NCI-H1694 treated with DMSO at 0.1 percent for 48 hours (cell line): ENCODE measurements at regions not wholly inside any gene's neighbourhood (a gene's known extent, or its start where the extent isn't known, plus 50 kb on each side); places are given as distances from the start of the nearest gene placed in this dataset.

Source experiments
- DNase-seq: peaks from one replicate; lab custom pipeline; 2025; lab: John Stamatoyannopoulos, UW

DNA sequence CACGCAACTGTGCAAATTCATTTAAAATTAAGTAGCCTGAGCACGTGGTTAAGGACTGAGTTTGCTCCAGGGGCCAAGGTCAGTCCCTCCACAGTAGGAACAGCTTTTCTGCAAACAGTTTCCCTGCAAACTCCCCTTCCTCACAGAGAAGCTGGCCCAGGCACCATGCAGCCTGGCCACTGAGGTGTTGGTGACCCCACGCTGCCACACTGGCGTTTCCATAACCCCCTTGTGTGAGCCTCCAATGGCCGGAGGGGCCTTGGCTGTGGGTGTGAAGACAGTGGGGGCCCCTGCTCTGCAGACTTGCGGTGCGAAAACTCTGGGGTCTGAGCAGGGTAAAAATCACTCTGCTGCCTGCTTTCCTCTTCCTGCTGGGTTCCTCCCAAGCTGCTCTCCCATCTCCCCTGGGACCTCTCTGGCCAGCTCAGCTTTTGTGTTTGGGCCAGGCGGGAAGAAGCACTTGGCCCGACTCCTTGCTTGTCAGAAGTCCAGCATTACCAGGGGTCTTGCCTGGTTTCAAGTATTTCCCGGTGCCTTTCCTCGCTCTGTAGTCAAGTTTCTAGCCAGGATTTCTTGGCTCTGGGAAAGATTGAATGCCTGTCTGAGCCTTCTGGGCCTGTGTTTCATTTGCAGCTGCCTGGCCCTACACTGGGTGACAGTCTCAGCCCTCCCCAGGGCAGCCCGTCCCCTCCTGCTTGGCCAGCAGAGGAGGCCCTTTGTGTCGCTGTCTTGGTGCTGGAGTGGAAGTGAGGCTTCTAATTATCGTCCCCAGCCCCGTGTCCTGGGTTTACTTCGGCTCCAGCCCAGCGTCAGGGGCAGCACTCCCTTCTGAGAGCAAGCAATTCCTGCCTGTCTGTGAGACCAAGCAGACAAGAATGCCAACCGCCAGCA is 131.4 kb upstream of the SLC1A4 start:
- DNase-seq = no peak

DNA sequence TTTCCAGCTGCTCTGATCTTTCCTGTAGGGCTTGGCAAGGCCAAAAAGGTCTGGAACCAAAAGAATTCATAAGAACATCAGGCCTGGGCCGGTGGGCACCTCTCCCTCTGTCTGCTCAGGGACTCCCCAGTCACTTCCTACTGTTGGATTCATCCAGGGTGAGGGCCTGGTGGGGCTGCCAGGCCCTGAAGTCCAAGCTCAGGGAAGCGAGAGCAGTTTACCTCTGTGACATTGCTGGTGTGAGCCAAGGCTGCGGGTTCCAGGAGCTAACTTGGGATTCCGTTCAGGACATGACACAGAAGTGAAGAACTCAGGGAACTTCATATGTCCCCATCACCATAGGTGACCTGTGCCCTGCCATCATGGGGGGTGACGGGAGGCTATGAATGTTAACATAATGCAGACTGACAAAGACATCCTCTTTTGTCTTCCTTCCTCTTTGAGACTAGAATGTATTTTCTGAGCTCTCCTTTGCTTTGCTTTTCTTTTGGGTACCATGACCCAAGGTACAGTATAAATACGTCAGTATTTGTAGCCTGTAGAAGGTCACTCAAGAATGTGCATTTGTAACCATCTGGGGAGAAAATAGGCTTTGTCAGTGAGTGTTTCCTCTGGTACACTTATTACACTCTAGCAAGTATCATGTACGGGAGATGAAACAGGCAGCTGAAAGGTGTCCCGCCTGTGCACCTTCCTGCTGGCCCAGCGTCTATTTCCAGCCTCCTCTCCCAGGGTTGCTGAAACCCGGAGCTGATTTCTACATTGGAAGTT is 130.5 kb upstream of the SLC1A4 start:
- no peak for DNase-seq

- DNase-seq = no peak
Measured at GRCh38 chr2:64859312-64860212, 129.6 kb upstream of the SLC1A4 start.

DNA sequence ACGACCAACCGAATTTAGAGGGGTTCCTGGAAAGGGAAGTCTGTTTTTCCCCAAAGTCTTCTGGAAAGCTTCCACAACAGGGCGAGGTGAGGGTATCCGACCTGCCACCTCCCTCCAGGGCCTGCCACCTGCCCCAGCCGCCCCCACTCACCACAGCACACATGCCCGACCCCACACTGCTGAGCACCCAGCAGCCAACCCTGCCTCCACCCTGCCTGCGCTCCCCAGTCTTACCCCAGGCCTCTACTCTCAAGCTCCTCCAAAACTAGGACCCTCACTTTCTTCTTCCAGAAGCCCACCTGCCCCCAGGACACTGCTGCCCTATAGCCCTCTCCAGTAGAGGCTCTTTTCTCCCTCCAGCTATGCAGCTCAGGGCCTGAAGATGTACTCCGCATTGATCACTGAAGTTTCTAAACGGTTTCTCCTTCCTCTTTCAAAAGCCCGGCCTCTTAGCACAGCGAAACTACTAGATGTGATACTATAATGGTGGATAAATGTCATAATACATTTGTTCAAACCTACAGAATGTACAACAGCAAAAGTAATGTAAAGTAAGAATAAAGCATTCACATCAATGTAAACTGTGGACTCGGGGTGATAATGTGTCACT is 128.8 kb upstream of the SLC1A4 start:
- no peak for DNase-seq

DNA sequence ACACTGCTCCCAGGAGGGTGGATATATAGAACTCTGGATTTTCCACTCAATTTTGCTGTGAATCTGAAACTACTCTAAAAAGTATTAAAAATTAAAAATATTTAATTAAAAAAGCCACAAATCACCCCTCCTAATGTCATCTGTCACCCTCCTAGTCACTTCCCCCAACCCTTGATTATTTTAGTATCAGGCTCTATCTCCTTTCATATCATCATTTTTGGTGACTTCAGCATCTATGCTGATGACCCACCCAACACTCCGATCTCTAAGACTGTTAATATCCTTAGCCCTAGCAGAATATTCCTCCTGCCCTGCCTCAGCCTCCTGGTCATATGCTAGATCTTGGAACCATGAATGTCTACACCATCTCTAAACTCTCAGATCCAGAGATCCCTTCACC is 128.3 kb upstream of the SLC1A4 start:
- no peak for DNase-seq

DNA sequence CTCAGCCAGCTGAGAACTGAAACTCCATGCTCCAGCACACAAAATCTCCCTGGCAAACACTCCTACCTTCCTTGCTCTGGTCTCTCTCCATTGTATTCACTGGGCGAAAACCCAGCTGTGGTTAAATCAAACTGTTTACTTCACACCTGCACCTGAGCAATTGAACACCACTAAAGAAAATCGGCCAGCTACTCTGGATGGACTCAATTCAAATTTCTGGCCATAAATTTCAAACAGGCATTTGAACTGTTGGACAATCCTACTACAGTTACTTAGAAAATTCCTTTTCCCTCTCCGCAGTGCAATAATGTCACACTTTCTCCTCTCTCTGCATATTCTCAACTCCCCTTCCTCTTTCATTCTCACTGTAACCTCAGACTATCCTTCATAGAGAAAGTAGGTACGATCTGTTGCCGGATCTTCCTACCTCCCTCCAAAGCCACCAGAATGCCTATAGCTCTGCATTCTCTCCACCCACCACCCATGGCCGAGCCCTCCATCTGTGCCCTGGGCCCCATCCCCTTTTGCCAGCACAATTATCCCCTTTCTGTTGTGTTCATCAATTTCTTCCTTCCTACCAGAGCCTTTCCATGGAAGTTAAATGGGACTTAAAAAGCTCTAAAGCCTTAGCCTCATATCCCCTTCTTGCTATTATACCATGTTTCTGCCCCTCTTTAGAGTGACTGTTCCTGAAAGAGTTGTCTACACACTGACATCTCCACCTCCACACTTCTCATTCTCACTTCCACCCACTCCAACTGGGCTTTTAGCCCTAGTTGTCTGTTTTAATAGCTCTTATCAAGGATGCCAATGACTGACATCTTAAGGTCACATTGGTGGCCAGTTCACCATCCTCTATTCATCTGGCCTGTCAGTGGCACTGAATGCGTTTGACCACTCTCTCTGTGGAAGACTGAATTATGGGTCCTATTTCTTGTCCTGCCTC is 127.5 kb upstream of the SLC1A4 start:
- DNase-seq = no peak

DNA sequence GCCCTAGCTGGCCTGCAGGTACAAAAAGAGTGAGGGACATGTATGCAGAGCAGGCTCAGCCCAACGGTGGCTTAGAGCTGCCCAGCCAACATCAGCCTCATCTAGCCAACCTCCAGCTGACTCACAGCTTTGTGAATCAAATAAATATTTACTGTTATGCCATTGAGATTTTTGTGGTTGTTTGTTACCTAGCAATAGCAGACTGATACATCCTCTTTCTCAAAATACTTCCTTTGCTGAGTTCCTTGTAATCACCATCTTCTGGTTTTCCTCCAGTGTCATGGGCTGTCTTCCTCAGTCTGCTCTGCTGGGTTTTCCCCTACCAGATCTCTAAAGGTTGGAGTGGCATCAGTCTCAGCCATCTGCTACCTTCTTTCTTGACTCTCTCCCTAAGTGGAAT is 126.6 kb upstream of the SLC1A4 start:
- no peak for DNase-seq

GRCh38 chr2:64863097-64863820 is 125.9 kb upstream of the SLC1A4 start:
- DNase-seq = no peak

- DNase-seq = peak; percentile 33
Measured at GRCh38 chr2:64865073-64865830, 123.9 kb upstream of the SLC1A4 start.

- DNase-seq = no peak
Measured at GRCh38 chr2:64865831-64866345, 123.3 kb upstream of the SLC1A4 start.

DNA sequence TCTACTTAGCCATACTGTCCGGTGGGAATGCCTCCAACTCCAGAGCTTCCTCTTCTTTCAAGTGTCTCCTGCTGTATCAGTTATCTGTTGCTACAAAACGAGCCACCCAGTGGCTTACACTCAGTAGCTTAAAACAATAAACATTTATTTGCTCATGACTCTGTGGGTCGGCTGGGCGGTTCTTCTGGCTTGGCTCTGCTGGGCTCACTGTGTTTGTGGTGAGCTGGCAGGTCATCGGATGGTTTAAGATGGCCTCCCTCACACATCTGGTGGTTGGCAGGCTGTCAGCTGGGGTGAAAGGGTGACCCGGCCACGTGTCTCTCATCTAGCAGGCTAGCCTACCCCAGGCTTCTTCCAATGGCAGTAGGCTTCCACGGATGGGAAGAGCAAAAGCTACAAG is 122.4 kb upstream of the SLC1A4 start:
- DNase-seq = no peak

DNA sequence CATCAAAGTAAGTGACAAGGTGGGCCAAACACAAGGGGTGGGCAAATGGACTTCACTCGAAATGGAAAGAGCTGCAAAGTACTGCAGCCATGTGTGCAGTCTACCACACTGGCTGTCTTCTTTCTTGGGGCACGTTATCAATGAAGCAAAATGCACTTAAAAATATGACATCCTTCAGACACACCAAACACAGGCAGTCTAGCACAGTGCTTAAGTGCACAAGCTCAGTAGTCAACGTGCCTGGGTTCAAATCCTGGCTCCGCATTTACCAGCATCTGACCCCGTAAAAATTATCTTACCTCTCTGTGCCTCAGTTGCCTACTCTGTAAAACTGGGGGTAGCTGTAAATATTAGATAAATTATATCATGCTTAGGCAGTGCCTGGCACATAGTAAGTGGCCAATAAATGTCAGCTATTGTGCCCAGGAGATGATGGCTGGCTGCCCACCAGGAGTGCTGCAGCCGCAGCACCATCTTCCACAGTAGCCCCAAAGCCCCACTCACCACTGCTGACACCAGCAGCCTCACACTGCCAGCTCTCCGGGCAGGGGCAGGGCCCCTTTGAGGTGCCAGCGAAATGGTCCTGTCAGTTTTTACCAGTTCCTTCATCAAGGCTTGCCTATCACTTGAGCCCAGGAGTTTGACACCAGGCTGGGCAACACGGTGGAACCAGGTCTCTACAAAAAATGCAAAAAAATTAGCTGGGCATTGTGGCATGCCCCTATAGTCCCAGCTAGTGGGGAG is 121.8 kb upstream of the SLC1A4 start:
- DNase-seq = no peak

DNA sequence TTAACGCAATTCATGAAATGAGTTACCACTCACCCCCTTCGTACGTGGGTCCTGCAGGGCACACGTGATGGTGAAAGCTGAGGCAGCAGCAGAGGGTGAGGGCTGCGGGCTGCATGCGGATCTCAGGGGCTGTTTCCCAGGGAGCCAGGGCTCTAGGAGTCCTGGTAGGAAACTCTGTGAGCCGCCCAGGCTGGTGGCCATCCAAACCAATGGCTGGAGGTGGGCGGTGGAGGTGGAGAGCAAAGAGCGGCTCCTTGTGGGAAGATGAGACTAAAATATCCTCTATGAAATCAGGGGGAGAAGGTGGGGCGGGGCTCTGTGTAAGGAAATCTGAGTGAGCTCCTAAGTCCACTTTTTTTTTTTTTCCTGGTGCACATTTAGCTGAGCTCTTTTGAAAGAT is 120.1 kb upstream of the SLC1A4 start:
- DNase-seq = no peak

GRCh38 chr2:64873472-64873924 is 115.7 kb upstream of the SLC1A4 start:
- peak; percentile 43 for DNase-seq

- DNase-seq = no peak
Measured at GRCh38 chr2:64874593-64874992, 114.6 kb upstream of the SLC1A4 start.

DNA sequence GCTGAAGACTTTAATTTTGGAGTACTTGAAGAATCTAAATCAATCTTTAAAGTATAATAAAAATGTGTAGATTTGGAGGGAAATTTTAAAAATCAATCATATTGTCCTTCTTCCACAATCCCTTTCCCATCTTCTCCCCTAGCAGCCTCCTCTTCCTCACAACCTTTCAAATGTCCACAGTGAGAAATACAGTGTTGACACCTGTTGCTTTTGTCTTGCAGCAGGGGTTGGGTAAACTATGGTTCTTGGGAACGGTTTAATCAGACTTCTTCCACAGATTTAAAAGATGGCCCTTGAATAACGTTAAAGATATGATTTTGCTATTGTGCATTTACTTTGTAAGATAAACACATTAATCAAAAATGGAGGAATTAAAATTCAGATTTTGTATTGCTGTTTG is 113.8 kb upstream of the SLC1A4 start:
- DNase-seq = no peak

- peak; percentile 43 for DNase-seq
Measured at GRCh38 chr2:64876137-64876647, 113.0 kb upstream of the SLC1A4 start.

DNA sequence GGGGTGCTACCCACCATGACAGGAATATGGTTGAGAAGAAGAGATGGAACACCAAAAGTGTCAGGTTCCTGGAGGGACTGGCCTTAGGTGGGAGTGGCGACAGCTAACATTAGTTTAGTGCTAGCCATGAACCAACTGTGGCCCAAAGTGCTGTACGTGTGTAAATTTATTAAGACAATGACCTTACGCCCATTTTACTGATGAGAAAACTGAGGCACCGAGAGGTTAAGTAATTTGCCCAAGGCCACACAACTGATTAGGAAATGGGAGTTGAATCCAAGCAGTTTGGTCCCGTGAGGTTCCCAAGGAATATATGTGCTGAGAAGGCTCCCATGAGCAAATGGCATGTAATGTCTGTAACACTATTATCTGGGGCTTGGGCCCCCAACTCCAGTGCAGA is 109.5 kb upstream of the SLC1A4 start:
- DNase-seq = no peak
